ENCODE measurements at regions not wholly inside any gene's neighbourhood (a gene's known extent, or its start where the extent isn't known, plus 50 kb on each side); places are given as distances from the start of the nearest gene placed in this dataset.
"Not testable (repeated sequence)": the region's sequence is repeated elsewhere in the genome, so short reads cannot be mapped to it uniquely, and the experiment has no call there.

GRCh38 chr1:193388165-193388564 lies 201.8 kb upstream of the B3GALT2 start:
- no peak for FAIRE-seq
- DNase-seq (ENCODE audit: insufficient read length, low spot score) = no peak

DNA sequence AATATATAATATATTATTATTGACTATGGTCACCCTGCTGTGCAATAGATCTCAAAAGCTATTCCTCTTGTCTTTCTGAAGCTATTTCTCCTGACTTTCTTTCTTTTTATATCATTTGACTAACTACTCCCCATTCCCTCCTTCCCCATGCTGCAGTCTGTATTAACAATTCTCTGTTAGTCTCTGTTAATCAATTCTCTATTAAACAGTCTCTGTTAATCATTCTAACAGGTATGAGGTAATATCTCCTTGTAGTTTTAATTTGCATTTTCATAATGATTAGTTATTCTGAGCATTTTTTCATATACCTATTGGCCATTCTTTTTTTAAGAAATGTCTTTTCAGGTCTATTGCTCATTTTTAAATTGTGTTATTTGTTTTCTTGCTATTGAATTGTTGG lies 201.0 kb upstream of the B3GALT2 start:
- no peak for FAIRE-seq
- no peak for DNase-seq (ENCODE audit: insufficient read length, low spot score)

- FAIRE-seq = not testable (repeated sequence)
These were observed 192.0 kb upstream of the B3GALT2 start for GRCh38 chr1:193378451-193378850.

DNA sequence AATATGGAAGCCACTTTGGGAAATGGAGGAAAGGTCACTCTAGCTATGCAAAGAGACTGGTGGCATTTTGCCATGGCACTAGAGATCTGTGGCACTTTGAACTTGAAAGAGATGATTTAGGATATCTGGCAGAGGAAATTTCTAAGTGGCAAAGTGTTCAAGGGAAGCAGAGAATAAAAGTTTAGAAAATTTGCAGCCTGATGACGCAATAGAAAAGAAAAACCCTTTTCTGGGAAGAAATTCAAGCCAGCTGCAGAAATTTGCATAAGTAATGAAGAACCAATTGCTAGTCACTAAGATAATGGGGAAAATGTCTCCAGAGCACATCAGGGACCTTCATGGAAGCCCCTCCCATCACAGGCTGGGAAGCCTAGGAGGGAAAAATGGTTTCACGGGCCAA lies 191.1 kb upstream of the B3GALT2 start:
- no peak for DNase-seq (ENCODE audit: insufficient read length, low spot score)
- FAIRE-seq = no peak

More at GRCh38 chr1:193378451-193378850, 192.0 kb upstream of the B3GALT2 start:
- DNase-seq (ENCODE audit: insufficient read length, low spot score) = not testable (repeated sequence)

GRCh38 chr1:193372553-193372952 lies 186.1 kb upstream of the B3GALT2 start:
- DNase-seq (ENCODE audit: insufficient read length, low spot score) (no peak), FAIRE-seq (no peak)

- FAIRE-seq (no peak), DNase-seq (ENCODE audit: insufficient read length, low spot score) (no peak)
These were observed 181.9 kb upstream of the B3GALT2 start for GRCh38 chr1:193368302-193368701.

GRCh38 chr1:193367863-193368262 lies 181.4 kb upstream of the B3GALT2 start:
- FAIRE-seq (no peak), DNase-seq (ENCODE audit: insufficient read length, low spot score) (no peak)

DNA sequence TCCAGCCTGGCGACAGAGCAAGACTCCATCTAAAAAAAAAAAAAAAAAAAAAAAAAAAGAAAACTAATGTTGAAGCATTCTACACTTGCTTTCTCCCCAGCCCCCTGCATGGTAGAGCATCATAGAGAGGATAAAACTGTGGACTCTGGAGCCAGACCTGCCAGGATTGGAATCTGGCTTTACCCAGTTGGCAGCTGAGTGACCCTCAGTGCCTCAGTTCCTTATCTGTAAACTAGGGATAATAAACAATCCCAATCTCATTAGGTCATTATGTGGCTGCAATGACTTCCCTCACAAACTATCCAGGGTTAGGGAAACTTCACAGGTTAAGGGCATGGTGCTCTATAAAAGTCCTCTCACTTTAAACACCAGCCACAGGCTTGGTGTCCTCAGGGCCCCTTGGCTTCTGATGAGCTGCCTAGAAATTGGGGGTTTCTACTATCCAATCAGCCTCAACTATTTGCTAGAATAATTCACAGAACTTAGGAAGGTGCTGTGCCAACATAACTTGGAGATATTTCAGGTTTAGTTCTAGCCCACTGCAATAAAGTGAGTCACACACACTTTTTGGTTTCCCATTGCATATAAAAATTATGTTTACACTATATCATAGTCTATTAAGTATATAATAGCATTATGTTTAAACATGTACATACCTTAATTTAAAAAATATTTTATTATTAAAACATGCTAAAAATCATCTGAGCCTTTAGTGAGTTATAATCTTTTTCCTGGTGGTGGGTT lies 180.5 kb upstream of the B3GALT2 start:
- no peak for DNase-seq (ENCODE audit: insufficient read length, low spot score)

DNA sequence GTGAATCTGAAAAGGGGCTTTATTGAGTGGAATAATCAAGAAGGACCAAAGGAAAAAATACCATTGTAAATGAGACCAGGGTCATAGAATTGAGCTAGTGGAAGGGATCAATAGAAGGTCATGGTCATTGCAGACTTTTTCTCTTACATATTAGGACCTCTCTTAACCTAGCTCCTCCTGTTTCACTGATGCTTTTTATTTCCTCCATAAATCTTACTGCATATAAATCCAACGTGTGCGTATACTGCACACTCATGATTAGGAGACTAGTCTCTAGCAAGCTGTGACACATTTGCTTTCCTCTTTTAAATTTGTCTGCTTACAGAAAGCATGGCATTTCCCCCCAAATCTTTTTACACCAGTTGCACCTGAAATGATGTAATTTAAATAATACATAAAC lies 179.6 kb upstream of the B3GALT2 start:
- no peak for DNase-seq (ENCODE audit: insufficient read length, low spot score)
- FAIRE-seq = no peak

More for the DNA sequence above, 180.5 kb upstream of the B3GALT2 start:
- FAIRE-seq = no peak

GRCh38 chr1:193359631-193360030 lies 173.2 kb upstream of the B3GALT2 start:
- FAIRE-seq (no peak), DNase-seq (ENCODE audit: insufficient read length, low spot score) (no peak)

DNA sequence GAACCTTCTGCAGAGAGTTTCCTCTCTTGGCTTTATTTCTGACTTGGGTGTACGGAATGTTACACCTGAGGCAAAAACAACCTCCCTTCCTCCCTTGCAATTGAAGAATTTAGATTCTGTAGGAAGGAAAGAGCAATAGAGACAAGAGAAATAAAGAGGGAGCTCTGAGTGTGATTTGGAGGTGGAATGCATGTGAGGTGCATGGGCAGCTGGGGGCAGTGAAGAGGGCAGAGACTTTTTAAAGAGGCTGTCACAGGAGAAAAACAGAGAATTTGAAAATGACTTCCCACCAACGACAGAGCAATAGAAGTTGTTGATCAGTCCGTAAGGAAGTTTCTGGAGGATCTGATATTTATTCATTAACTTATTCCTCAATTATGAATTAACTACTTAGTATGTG lies 172.0 kb upstream of the B3GALT2 start:
- FAIRE-seq (no peak), DNase-seq (ENCODE audit: insufficient read length, low spot score) (no peak)

GRCh38 chr1:193356249-193356648 lies 169.8 kb upstream of the B3GALT2 start:
- DNase-seq (ENCODE audit: insufficient read length, low spot score) (no peak), FAIRE-seq (no peak)

DNA sequence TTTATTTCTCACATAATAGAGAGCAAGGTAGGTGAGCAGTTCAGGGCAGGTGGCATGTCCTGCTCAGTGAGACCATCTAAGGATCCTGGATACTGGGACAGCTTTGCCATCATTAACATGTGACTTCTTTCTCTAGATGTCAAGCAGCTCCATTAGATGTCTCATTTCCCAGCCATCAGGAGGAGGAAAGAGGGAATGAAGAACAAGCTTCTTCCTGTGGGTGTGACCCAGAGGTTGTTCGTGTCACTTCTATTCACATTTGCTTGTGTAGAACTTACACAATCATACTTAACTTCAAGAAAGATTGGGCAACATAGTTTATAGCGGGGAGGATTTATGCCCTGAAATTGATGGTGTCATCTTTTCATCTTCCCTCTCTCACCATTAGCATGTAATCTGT lies 169.2 kb upstream of the B3GALT2 start:
- no peak for FAIRE-seq
- DNase-seq (ENCODE audit: insufficient read length, low spot score) = no peak

- FAIRE-seq (no peak), DNase-seq (ENCODE audit: insufficient read length, low spot score) (no peak)
These were observed 168.8 kb upstream of the B3GALT2 start for GRCh38 chr1:193355178-193355577.

GRCh38 chr1:193348769-193349535 lies 162.5 kb upstream of the B3GALT2 start:
- no peak for FAIRE-seq
- DNase-seq (ENCODE audit: insufficient read length, low spot score) = no peak

DNA sequence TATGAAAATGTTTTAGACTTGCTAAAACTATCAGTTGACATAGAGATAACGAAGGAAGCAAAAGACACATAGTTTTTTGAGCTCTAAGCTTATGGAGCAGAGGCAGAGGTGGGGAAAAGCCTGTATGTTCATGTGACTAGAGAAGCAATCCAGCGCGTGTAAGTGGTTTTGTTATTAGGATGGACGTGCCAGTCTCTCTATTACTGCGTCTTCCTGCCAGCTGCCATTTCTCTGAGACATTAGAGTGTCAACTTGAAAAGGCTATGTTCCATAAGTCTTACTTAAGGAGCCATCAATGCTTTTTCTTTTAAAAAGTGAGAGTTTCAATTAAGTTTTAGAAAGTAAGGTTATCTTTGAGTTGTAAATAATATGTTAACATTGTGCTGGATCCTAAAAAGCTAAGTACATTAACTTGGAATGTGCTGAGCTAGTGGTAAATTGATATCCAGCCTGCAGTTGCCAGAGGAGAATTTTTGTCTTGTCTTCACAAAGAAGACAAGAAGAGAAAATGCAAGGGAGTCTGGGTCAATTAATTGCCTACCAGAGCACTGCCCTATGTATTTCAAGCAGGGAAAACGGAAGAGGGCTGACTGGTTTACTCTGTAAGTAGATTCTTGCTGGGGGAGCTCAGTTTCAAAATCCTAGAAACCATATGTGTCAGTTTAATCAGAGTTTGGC lies 161.8 kb upstream of the B3GALT2 start:
- FAIRE-seq (no peak), DNase-seq (ENCODE audit: insufficient read length, low spot score) (no peak)

GRCh38 chr1:193346085-193346484 lies 159.7 kb upstream of the B3GALT2 start:
- DNase-seq (ENCODE audit: insufficient read length, low spot score) (no peak), FAIRE-seq (no peak)

DNA sequence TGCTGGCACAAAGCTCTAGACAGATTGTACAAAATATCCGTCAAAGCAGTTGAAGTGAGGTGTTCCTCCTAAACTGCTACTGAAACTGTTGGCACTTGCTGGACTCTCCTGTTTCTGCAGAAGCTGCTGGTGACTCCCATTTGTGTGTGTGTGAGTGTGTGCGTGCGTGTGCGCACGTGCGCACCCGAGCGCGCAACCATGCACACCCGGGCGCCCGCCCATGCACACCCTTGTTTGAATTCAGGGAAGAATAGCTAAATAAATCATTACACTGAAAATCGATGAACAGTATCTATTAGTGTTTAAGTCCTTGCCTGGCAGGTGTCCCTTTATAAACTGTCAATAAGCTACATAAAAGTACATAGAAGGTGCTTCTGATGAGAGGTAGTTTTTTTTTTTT lies 156.4 kb upstream of the B3GALT2 start:
- no peak for FAIRE-seq
- DNase-seq (ENCODE audit: insufficient read length, low spot score) = no peak

DNA sequence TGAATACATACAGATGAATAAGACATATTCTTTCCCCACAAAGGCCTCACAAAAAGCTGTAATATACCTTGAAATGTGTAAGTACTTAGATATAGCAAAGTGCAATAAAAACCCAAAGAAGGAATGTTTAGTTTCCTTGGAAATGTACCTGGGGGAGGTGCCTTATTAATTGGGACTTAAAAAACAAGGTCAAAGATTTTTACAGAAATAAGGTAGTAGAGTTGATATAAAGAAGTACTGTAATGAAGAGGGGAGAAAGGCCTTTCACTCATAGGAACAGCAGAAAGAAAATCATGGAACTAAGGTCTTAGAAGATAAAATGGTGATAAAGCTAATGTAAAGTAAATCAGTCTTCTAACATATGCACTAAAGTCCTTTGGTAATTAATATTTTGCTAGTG lies 153.9 kb upstream of the B3GALT2 start:
- DNase-seq (ENCODE audit: insufficient read length, low spot score) = no peak
- no peak for FAIRE-seq

DNA sequence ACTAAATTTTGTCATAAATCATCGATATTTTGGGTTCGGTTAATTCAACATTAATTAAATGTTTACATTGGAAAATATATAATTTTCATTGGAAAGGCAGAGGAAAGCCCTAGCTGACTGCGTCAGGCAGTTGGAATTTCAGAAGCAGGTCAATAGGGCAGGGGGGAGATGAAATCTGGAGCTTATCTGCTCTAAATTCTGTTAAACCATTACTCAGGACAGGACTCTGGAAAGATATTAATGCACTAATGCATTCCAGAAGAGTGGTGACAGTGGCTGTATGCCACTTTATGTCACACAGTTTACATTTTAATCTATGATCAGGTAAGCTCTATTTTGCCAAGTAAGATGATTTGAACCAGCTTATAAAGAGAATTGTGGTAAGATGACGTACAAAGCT lies 153.0 kb upstream of the B3GALT2 start:
- FAIRE-seq (no peak), DNase-seq (ENCODE audit: insufficient read length, low spot score) (no peak)

DNA sequence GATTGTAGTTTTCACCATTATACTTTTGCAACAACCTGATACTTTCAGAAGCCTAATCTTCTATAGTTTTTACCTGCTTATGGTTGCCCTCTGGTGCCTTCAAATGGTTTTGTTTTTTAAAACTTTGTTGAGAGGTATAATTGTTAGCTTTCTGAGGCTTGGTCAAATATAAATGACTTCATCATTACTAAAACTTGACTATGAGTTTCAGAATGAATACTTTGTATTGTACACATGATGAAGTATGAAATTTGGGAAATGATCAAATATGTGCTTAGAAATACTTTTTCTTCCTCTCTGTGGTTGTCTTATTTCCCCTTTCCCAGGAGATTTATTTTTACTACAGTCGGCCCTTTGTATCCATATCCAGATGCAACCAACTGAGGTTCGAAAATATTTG lies 151.8 kb upstream of the B3GALT2 start:
- DNase-seq (ENCODE audit: insufficient read length, low spot score) (no peak), FAIRE-seq (no peak)

Measured in GM19239 (cell line).